ENCODE measurements at regions not wholly inside any gene's neighbourhood (a gene's known extent, or its start where the extent isn't known, plus 50 kb on each side); places are given as distances from the start of the nearest gene placed in this dataset.
"Not testable (repeated sequence)": the region's sequence is repeated elsewhere in the genome, so short reads cannot be mapped to it uniquely, and the experiment has no call there.

GRCh38 chr2:13607139-13607538 is 890.4 kb downstream of the TRIB2 start:
- DNase-seq (ENCODE audit: low read depth), result no peak

- no peak for DNase-seq (ENCODE audit: low read depth)
These were observed 895.2 kb downstream of the TRIB2 start for GRCh38 chr2:13611939-13612338.

- no peak for DNase-seq (ENCODE audit: low read depth)
These were observed 899.3 kb downstream of the TRIB2 start for GRCh38 chr2:13616059-13616458.

GRCh38 chr2:13616616-13617015 is 899.9 kb downstream of the TRIB2 start:
- no peak for DNase-seq (ENCODE audit: low read depth)

- no peak for DNase-seq (ENCODE audit: low read depth)
These were observed 911.4 kb downstream of the TRIB2 start for GRCh38 chr2:13628122-13628521.

GRCh38 chr2:13638181-13638580 is 921.4 kb downstream of the TRIB2 start:
- DNase-seq (ENCODE audit: low read depth), result no peak

- DNase-seq (ENCODE audit: low read depth), result no peak
These were observed 933.2 kb downstream of the TRIB2 start for GRCh38 chr2:13649918-13650317.

- DNase-seq (ENCODE audit: low read depth), result no peak
These were observed 933.9 kb downstream of the TRIB2 start for GRCh38 chr2:13650586-13651180.

- no peak for DNase-seq (ENCODE audit: low read depth)
These were observed 935.0 kb downstream of the TRIB2 start for GRCh38 chr2:13651684-13652131.

- DNase-seq (ENCODE audit: low read depth), result no peak
These were observed 936.0 kb downstream of the TRIB2 start for GRCh38 chr2:13652531-13653313.

GRCh38 chr2:13654416-13654815 is 937.7 kb downstream of the TRIB2 start:
- DNase-seq (ENCODE audit: low read depth), result no peak

GRCh38 chr2:13660231-13660630 is 943.5 kb downstream of the TRIB2 start:
- no peak for DNase-seq (ENCODE audit: low read depth)

GRCh38 chr2:13662055-13662454 is 945.3 kb downstream of the TRIB2 start:
- DNase-seq (ENCODE audit: low read depth), result no peak

- DNase-seq (ENCODE audit: low read depth), result no peak
These were observed 950.1 kb downstream of the TRIB2 start for GRCh38 chr2:13666582-13667414.

- DNase-seq (ENCODE audit: low read depth), result no peak
These were observed 950.6 kb downstream of the TRIB2 start for GRCh38 chr2:13667415-13667757.

- no peak for DNase-seq (ENCODE audit: low read depth)
These were observed 952.9 kb downstream of the TRIB2 start for GRCh38 chr2:13669607-13670006.

GRCh38 chr2:13673821-13674220 is 957.1 kb downstream of the TRIB2 start:
- not testable (repeated sequence) for DNase-seq (ENCODE audit: low read depth)

- no peak for DNase-seq (ENCODE audit: low read depth)
These were observed 956.2 kb upstream of the LRATD1 start for GRCh38 chr2:13676269-13676668.

GRCh38 chr2:13681936-13682335 is 950.6 kb upstream of the LRATD1 start:
- DNase-seq (ENCODE audit: low read depth), result no peak

GRCh38 chr2:13682540-13683272 is 949.8 kb upstream of the LRATD1 start:
- DNase-seq (ENCODE audit: low read depth), result no peak

GRCh38 chr2:13686262-13686661 is 946.3 kb upstream of the LRATD1 start:
- DNase-seq (ENCODE audit: low read depth), result no peak

GRCh38 chr2:13694673-13695072 is 937.8 kb upstream of the LRATD1 start:
- DNase-seq (ENCODE audit: low read depth), result no peak
